Panc1 (cell line): ENCODE measurements at regions not wholly inside any gene's neighbourhood (a gene's known extent, or its start where the extent isn't known, plus 50 kb on each side); places are given as distances from the start of the nearest gene placed in this dataset.
"Not testable (repeated sequence)": the region's sequence is repeated elsewhere in the genome, so short reads cannot be mapped to it uniquely, and the experiment has no call there.

ENCODE experiments used
- CTCF ChIP-seq: fragments of 450-650 bp; IDR thresholded peaks from 2 replicates; pipeline ENCODE4 v1.5.1; 2017; ENCODE audit warnings: mild to moderate bottlenecking
- POLR2AphosphoS5 ChIP-seq: IDR thresholded peaks from 2 replicates; pipeline ENCODE4 v1.6.1; 2012; ENCODE audit warnings: mild to moderate bottlenecking, low read depth, low read length, moderate library complexity

- TF ChIP-seq CTCF, POLR2AphosphoS5: not testable (repeated sequence)
Observed at GRCh38 chr22:22051032-22051431, 68.4 kb upstream of the TOP3B start.
